H9 (cell line): ENCODE measurements at regions not wholly inside any gene's neighbourhood (a gene's known extent, or its start where the extent isn't known, plus 50 kb on each side); places are given as distances from the start of the nearest gene placed in this dataset.

ENCODE experiments used
- DNase-seq: peaks from one replicate; pipeline ENCODE4 v3.0.0-alpha.2; 2017
- H2AFZ ChIP-seq: one replicate; pipeline ENCODE4 v1.6.1; 2013; ENCODE audit warnings: mild to moderate bottlenecking, low read length, control low read depth, moderate library complexity
- H2AK5ac ChIP-seq: 2 replicates; pipeline ENCODE4 v1.6.1; 2013; ENCODE audit warnings: low read length, control low read depth, mixed read lengths; ENCODE audit not compliant: insufficient read length
- H2BK120ac ChIP-seq: one replicate; pipeline ENCODE4 v1.6.1; 2013; ENCODE audit warnings: low read depth, mild to moderate bottlenecking, low read length, control low read depth, inconsistent platforms; ENCODE audit not compliant: poor library complexity, severe bottlenecking
- H2BK12ac ChIP-seq: 2 replicates; pipeline ENCODE4 v1.6.1; 2013; ENCODE audit warnings: low read length, control low read depth, mixed read lengths, low read depth; ENCODE audit not compliant: insufficient read length
- H2BK15ac ChIP-seq: 2 replicates; pipeline ENCODE4 v1.6.1; 2013; ENCODE audit warnings: low read depth, low read length, control low read depth
- H2BK20ac ChIP-seq: one replicate; pipeline ENCODE4 v1.6.1; 2013; ENCODE audit warnings: low read depth, mild to moderate bottlenecking, low read length, control low read depth, inconsistent platforms; ENCODE audit not compliant: poor library complexity, severe bottlenecking
- H2BK5ac ChIP-seq: 2 replicates; pipeline ENCODE4 v1.6.1; 2013; ENCODE audit warnings: low read length, control low read depth, mixed read lengths; ENCODE audit not compliant: insufficient read length
- H3K14ac ChIP-seq: 2 replicates; pipeline ENCODE4 v1.6.1; 2013; ENCODE audit warnings: low read length, control low read depth; ENCODE audit not compliant: insufficient read depth
- H3K18ac ChIP-seq: 2 replicates; pipeline ENCODE4 v1.6.1; 2013; ENCODE audit warnings: low read depth, mild to moderate bottlenecking, mixed read lengths, low read length, control low read depth; ENCODE audit not compliant: insufficient read length
- H3K23ac ChIP-seq: 2 replicates; pipeline ENCODE4 v1.6.1; 2013; ENCODE audit warnings: low read length, control low read depth, mixed read lengths, low read depth; ENCODE audit not compliant: insufficient read length
- H3K23me2 ChIP-seq: 2 replicates; pipeline ENCODE4 v1.6.1; 2013; ENCODE audit warnings: low read depth, mild to moderate bottlenecking, mixed read lengths, low read length, control low read depth; ENCODE audit not compliant: insufficient read length, poor library complexity, severe bottlenecking
- H3K27ac ChIP-seq: 2 replicates; pipeline ENCODE4 v1.5.1; 2013; ENCODE audit warnings: low read length, control low read depth, mixed read lengths, low read depth; ENCODE audit not compliant: insufficient read length
- H3K27me3 ChIP-seq: 2 replicates; pipeline ENCODE4 v1.6.1; 2013; ENCODE audit warnings: low read length, control low read depth, inconsistent platforms; ENCODE audit not compliant: insufficient read depth
- H3K4ac ChIP-seq: 2 replicates; pipeline ENCODE4 v1.6.1; 2013; ENCODE audit warnings: low read depth, mild to moderate bottlenecking, control low read depth, inconsistent platforms, low read length, moderate library complexity
- H3K4me1 ChIP-seq: 2 replicates; pipeline ENCODE4 v1.6.1; 2013; ENCODE audit warnings: low read length, control low read depth, inconsistent platforms; ENCODE audit not compliant: insufficient read depth
- H3K4me2 ChIP-seq: 2 replicates; pipeline ENCODE4 v1.6.1; 2013; ENCODE audit warnings: low read length, control low read depth, mixed read lengths; ENCODE audit not compliant: insufficient read length, insufficient read depth
- H3K56ac ChIP-seq: 2 replicates; pipeline ENCODE4 v1.6.1; 2013; ENCODE audit warnings: low read depth, mild to moderate bottlenecking, mixed read lengths, low read length, control low read depth; ENCODE audit not compliant: insufficient read length
- H3K79me1 ChIP-seq: 2 replicates; pipeline ENCODE4 v1.6.1; 2013; ENCODE audit warnings: low read depth, mild to moderate bottlenecking, moderate library complexity, low read length, control low read depth, inconsistent platforms; ENCODE audit not compliant: insufficient read depth, poor library complexity, severe bottlenecking
- H3K79me2 ChIP-seq: 2 replicates; pipeline ENCODE4 v1.6.1; 2013; ENCODE audit warnings: low read length, control low read depth, inconsistent platforms; ENCODE audit not compliant: insufficient read depth
- H3K9ac ChIP-seq: 2 replicates; pipeline ENCODE4 v1.6.1; 2013; ENCODE audit warnings: low read length, control low read depth, mixed read lengths; ENCODE audit not compliant: insufficient read length; ENCODE audit errors: extremely low read depth
- H3K9me3 ChIP-seq: one replicate; pipeline ENCODE4 v1.6.1; 2013; ENCODE audit warnings: low read depth, low read length, inconsistent platforms; ENCODE audit not compliant: control insufficient read depth
- H3T11ph ChIP-seq: one replicate; pipeline ENCODE4 v1.6.1; 2013; ENCODE audit warnings: mild to moderate bottlenecking, low read length, control low read depth, inconsistent platforms
- H4K20me1 ChIP-seq: one replicate; pipeline ENCODE4 v1.6.1; 2013; ENCODE audit not compliant: control insufficient read depth, insufficient read length, insufficient read depth
- H4K5ac ChIP-seq: 2 replicates; pipeline ENCODE4 v1.6.1; 2013; ENCODE audit warnings: low read depth, mild to moderate bottlenecking, mixed read lengths, low read length, control low read depth; ENCODE audit not compliant: insufficient read length
- H4K8ac ChIP-seq: replicated peaks from 2 replicates; pipeline ENCODE4 v1.6.1; 2013; ENCODE audit warnings: low read length, control low read depth, mixed read lengths, low read depth; ENCODE audit not compliant: insufficient read length
- H4K91ac ChIP-seq: 2 replicates; pipeline ENCODE4 v1.6.1; 2013; ENCODE audit warnings: low read depth, mild to moderate bottlenecking, moderate library complexity, mixed read lengths, low read length, control low read depth; ENCODE audit not compliant: insufficient read length
- H3K27ac Mint-ChIP-seq, 3 experiments: 2 replicates in 2 of 3; 3 replicates in 1 of 3; pipeline ENCODE4 v1.8.0; 2020 to 2021; ENCODE audit warnings: mixed read lengths in 3 of 3, mild to moderate bottlenecking in 1 of 3, moderate library complexity in 1 of 3
- H3K27me3 Mint-ChIP-seq: 2 replicates; pipeline ENCODE4 v1.8.0; 2021; ENCODE audit warnings: low read depth, mild to moderate bottlenecking, moderate library complexity, mixed read lengths
- H3K36me3 Mint-ChIP-seq, 3 experiments: 2 replicates in 2 of 3; 3 replicates in 1 of 3; pipeline ENCODE4 v1.8.0; 2020 to 2021; ENCODE audit warnings: low read depth in 3 of 3, mixed read lengths in 3 of 3; ENCODE audit not compliant: insufficient read depth in 1 of 3
- H3K4me1 Mint-ChIP-seq, 2 experiments: 2 replicates each; pipeline ENCODE4 v1.8.0; 2020; ENCODE audit warnings: mixed read lengths in 2 of 2
- H3K4me3 Mint-ChIP-seq, 2 experiments: 2 replicates in 1 of 2; 3 replicates in 1 of 2; pipeline ENCODE4 v1.8.0; 2020 to 2021; ENCODE audit warnings: mild to moderate bottlenecking in 2 of 2, mixed read lengths in 2 of 2, moderate library complexity in 1 of 2
- H3K9me3 Mint-ChIP-seq, 2 experiments: 2 replicates in 1 of 2; 3 replicates in 1 of 2; pipeline ENCODE4 v1.8.0; 2020; ENCODE audit warnings: mild to moderate bottlenecking in 2 of 2, mixed read lengths in 2 of 2, moderate library complexity in 1 of 2
- CTCF ChIP-seq: fragments of 200-600 bp; sonication (generic); conservative IDR thresholded peaks from 3 replicates; pipeline ENCODE4 v1.8.0; 2021; ENCODE audit warnings: antibody characterized with exemption, mild to moderate bottlenecking
- WGBS: extraction: QIAGEN DNeasy Blood & Tissue Kit; methylation state at CpG from one replicate; pipeline ENCODE4 v1.1.7; 2013; ENCODE audit warnings: missing lambda C conversion rate, low lambda C conversion rate, mixed read lengths; ENCODE audit not compliant: insufficient read length; ENCODE audit errors: extremely low coverage; 5-methylcytosine and 5-hydroxymethylcytosine counted together

GRCh38 chr1:29417971-29418370, 181.6 kb downstream of the PTPRU start:
- Histone ChIP-seq H2BK120ac (no peak overlapping the region), H3K9ac (no peak overlapping the region), H4K8ac (no peak overlapping the region), H2AK5ac (no peak overlapping the region), H2AFZ (no peak overlapping the region), H3K79me1 (no peaks in the 10 kb centered on the region), H3K23ac (no peak overlapping the region), H4K20me1 (no peaks in the 10 kb centered on the region), H3K4me2 (no peak overlapping the region), H3K79me2 (no peaks in the 10 kb centered on the region), H3K18ac (no peak overlapping the region), H3K4me1 (no peaks in the 10 kb centered on the region; the same call in 1 of the 2 replicates), H2BK15ac (no peak overlapping the region), H4K91ac (no peak overlapping the region), H3K27ac (no peak overlapping the region), H3K27me3 (no peaks in the 10 kb centered on the region), H3K56ac (no peak overlapping the region), H3T11ph (no peak overlapping the region), H3K14ac (no peak overlapping the region), H3K4ac (no peak overlapping the region), H2BK12ac (no peak overlapping the region), H2BK5ac (no peak overlapping the region), H3K23me2 (no peaks in the 10 kb centered on the region), H2BK20ac (no peak overlapping the region), H4K5ac (no peak overlapping the region), H3K9me3 (no peaks in the 10 kb centered on the region)
- no peak for DNase-seq
- Mint-ChIP-seq H3K27ac (no peak overlapping the region), H3K9me3 (peaks cover 0 to 7% of the 10 kb centered on the region in 2 experiments; a peak in 4 of 5 replicates), H3K4me1 (peaks cover 16 to 31% of the 10 kb centered on the region in 2 experiments), H3K4me3 (no peak overlapping the region), H3K36me3 (peaks cover 0 to 4% (median 0%) of the 10 kb centered on the region in 3 experiments; a peak in 1 of 7 replicates), H3K27me3 (peaks cover 3% of the 10 kb centered on the region)
- no peak for TF ChIP-seq CTCF
- WGBS = no CpG with 5 or more reads among the region's 5 CpGs
